HAP-1 (cell line): ENCODE measurements at regions not wholly inside any gene's neighbourhood (a gene's known extent, or its start where the extent isn't known, plus 50 kb on each side); places are given as distances from the start of the nearest gene placed in this dataset.

Experiments
- DNase-seq, 2 experiments: peaks; one replicate each; pipeline ENCODE4 v3.0.0-alpha.2; 2016 to 2020; ENCODE audit warnings: low spot score in 2 of 2
- H3K27me3 ChIP-seq: fragments of 250-450 bp; sonication (Bioruptor Pico); 2 replicates; pipeline ENCODE4 v1.5.1; 2020; ENCODE audit warnings: low read depth, mild to moderate bottlenecking, moderate library complexity
- H3K36me3 ChIP-seq: fragments of 250-450 bp; sonication (Bioruptor Pico); replicated peaks from 2 replicates; pipeline ENCODE4 v1.5.1; 2020; ENCODE audit warnings: mild to moderate bottlenecking
- H3K4me1 ChIP-seq: fragments of 250-450 bp; sonication (Bioruptor Pico); 2 replicates; pipeline ENCODE4 v1.5.1; 2020; ENCODE audit warnings: mild to moderate bottlenecking
- H3K4me3 ChIP-seq: fragments of 250-450 bp; sonication (Bioruptor Pico); 2 replicates; pipeline ENCODE4 v1.5.1; 2020; ENCODE audit warnings: mild to moderate bottlenecking, moderate library complexity
- H3K9me3 ChIP-seq: fragments of 250-450 bp; sonication (Bioruptor Pico); 2 replicates; pipeline ENCODE4 v1.5.1; 2020; ENCODE audit warnings: mild to moderate bottlenecking, moderate library complexity
- in situ Hi-C: fragments of 300-500 bp; cut with MboI; formaldehyde crosslinking; loops from 3 replicates; pipeline ENCODE4 v1.14.3; 2020; ENCODE audit warnings: low sequenced_read_pairs, inconsistent platforms, mixed read lengths

GRCh38 chr6:144725736-144726522 is 440.8 kb downstream of the UTRN start:
- DNase-seq, result peak; percentile 70 to 80
- Histone ChIP-seq H3K9me3 (no peaks in the 10 kb centered on the region), H3K27me3 (no peaks in the 10 kb centered on the region), H3K4me1 (peaks cover 20% of the 10 kb centered on the region), H3K36me3 (peaks cover 3% of the 10 kb centered on the region; the same call in 1 of the 2 replicates), H3K4me3 (no peak overlapping the region)
- in situ Hi-C loops, result no loop called here

- Histone ChIP-seq H3K27me3 (no peaks in the 10 kb centered on the region), H3K36me3 (peaks cover 24% of the 10 kb centered on the region), H3K4me3 (no peak overlapping the region), H3K4me1 (peaks cover 13% of the 10 kb centered on the region), H3K9me3 (no peaks in the 10 kb centered on the region)
- DNase-seq, result no peak
- in situ Hi-C loops, result no loop called here
These were observed 443.7 kb downstream of the UTRN start for GRCh38 chr6:144728804-144729203.

- H3K27me3 ChIP-seq, result no peaks in the 10 kb centered on the region
- H3K9me3 ChIP-seq, result no peaks in the 10 kb centered on the region
- peaks cover 27% of the 10 kb centered on the region for H3K36me3 ChIP-seq
- in situ Hi-C loops, result no loop called here
- no peak for DNase-seq
- peaks cover 13% of the 10 kb centered on the region for H3K4me1 ChIP-seq
- H3K4me3 ChIP-seq, result no peak overlapping the region
These were observed 444.4 kb downstream of the UTRN start for GRCh38 chr6:144729502-144729901.

GRCh38 chr6:144730088-144730645 is 445.0 kb downstream of the UTRN start:
- H3K27me3 ChIP-seq, result no peaks in the 10 kb centered on the region
- no peak overlapping the region for H3K4me3 ChIP-seq
- H3K36me3 ChIP-seq, result peaks cover 34% of the 10 kb centered on the region
- no peaks in the 10 kb centered on the region for H3K9me3 ChIP-seq
- H3K4me1 ChIP-seq, result peaks cover 13% of the 10 kb centered on the region
- in situ Hi-C loops, result no loop called here
- DNase-seq, result no peak

GRCh38 chr6:144731229-144731628 is 446.1 kb downstream of the UTRN start:
- Histone ChIP-seq H3K4me1 (peaks cover 9% of the 10 kb centered on the region), H3K27me3 (no peaks in the 10 kb centered on the region), H3K36me3 (peaks cover 44% of the 10 kb centered on the region), H3K4me3 (no peak overlapping the region), H3K9me3 (no peaks in the 10 kb centered on the region)
- in situ Hi-C loops, result no loop called here
- no peak for DNase-seq

- in situ Hi-C loops, result no loop called here
- no peak for DNase-seq
These were observed 451.6 kb downstream of the UTRN start for GRCh38 chr6:144736763-144737162.

GRCh38 chr6:144737998-144738397 is 452.9 kb downstream of the UTRN start:
- DNase-seq, result no peak
- H3K27me3 ChIP-seq, result no peaks in the 10 kb centered on the region
- no peak overlapping the region for H3K4me3 ChIP-seq
- H3K9me3 ChIP-seq, result no peaks in the 10 kb centered on the region
- no peaks in the 10 kb centered on the region; the same call in 1 of the 2 replicates for H3K4me1 ChIP-seq
- in situ Hi-C loops, result no loop called here
- peaks cover 28% of the 10 kb centered on the region for H3K36me3 ChIP-seq

More at GRCh38 chr6:144736763-144737162, 451.6 kb downstream of the UTRN start:
- no peak overlapping the region for H3K4me3 ChIP-seq
- no peaks in the 10 kb centered on the region for H3K9me3 ChIP-seq
- H3K4me1 ChIP-seq, result no peaks in the 10 kb centered on the region; the same call in 1 of the 2 replicates
- H3K27me3 ChIP-seq, result no peaks in the 10 kb centered on the region
- peaks cover 38% of the 10 kb centered on the region for H3K36me3 ChIP-seq

- in situ Hi-C loops, result no loop called here
- H3K4me1 ChIP-seq, result peaks cover 6% of the 10 kb centered on the region
- H3K27me3 ChIP-seq, result no peaks in the 10 kb centered on the region
- H3K4me3 ChIP-seq, result no peak overlapping the region
- no peaks in the 10 kb centered on the region for H3K9me3 ChIP-seq
- H3K36me3 ChIP-seq, result peaks cover 17% of the 10 kb centered on the region
- no peak for DNase-seq
These were observed 454.7 kb downstream of the UTRN start for GRCh38 chr6:144739873-144740272.

- in situ Hi-C loops, result no loop called here
- Histone ChIP-seq H3K4me3 (no peak overlapping the region), H3K36me3 (peaks cover under 1% of the 10 kb centered on the region; the same call in 1 of the 2 replicates), H3K4me1 (peaks cover 14% of the 10 kb centered on the region), H3K27me3 (no peaks in the 10 kb centered on the region), H3K9me3 (no peaks in the 10 kb centered on the region)
- no peak for DNase-seq
These were observed 456.5 kb downstream of the UTRN start for GRCh38 chr6:144741659-144742058.

GRCh38 chr6:144742779-144743178 is 457.6 kb downstream of the UTRN start:
- Histone ChIP-seq H3K4me3 (no peak overlapping the region), H3K4me1 (peaks cover 14% of the 10 kb centered on the region), H3K27me3 (no peaks in the 10 kb centered on the region), H3K36me3 (no peaks in the 10 kb centered on the region), H3K9me3 (no peaks in the 10 kb centered on the region)
- in situ Hi-C loops, result no loop called here
- no peak for DNase-seq

GRCh38 chr6:144744720-144745119 is 459.6 kb downstream of the UTRN start:
- no peaks in the 10 kb centered on the region for H3K9me3 ChIP-seq
- no peaks in the 10 kb centered on the region for H3K27me3 ChIP-seq
- H3K36me3 ChIP-seq, result peaks cover 15% of the 10 kb centered on the region
- in situ Hi-C loops, result no loop called here
- H3K4me3 ChIP-seq, result no peak overlapping the region
- no peak for DNase-seq
- peaks cover 14% of the 10 kb centered on the region for H3K4me1 ChIP-seq

- DNase-seq, result peak in 1 of 2 experiments; percentile 65
- in situ Hi-C loops, result no loop called here
- no peak overlapping the region for H3K4me3 ChIP-seq
- peaks cover 14% of the 10 kb centered on the region for H3K4me1 ChIP-seq
- peaks cover 18% of the 10 kb centered on the region for H3K36me3 ChIP-seq
- H3K9me3 ChIP-seq, result no peaks in the 10 kb centered on the region
- no peaks in the 10 kb centered on the region for H3K27me3 ChIP-seq
These were observed 460.3 kb downstream of the UTRN start for GRCh38 chr6:144745439-144745838.

GRCh38 chr6:144746902-144747469 is 461.9 kb downstream of the UTRN start:
- Histone ChIP-seq H3K4me3 (no peak overlapping the region), H3K27me3 (no peaks in the 10 kb centered on the region), H3K36me3 (peaks cover 29% of the 10 kb centered on the region), H3K4me1 (peaks cover 14% of the 10 kb centered on the region), H3K9me3 (no peaks in the 10 kb centered on the region)
- in situ Hi-C loops, result no loop called here
- DNase-seq, result no peak

- no peak for DNase-seq
- H3K9me3 ChIP-seq, result no peaks in the 10 kb centered on the region
- in situ Hi-C loops, result no loop called here
These were observed 464.1 kb downstream of the UTRN start for GRCh38 chr6:144749263-144749662.

More at GRCh38 chr6:144749263-144749662, 464.1 kb downstream of the UTRN start:
- Histone ChIP-seq H3K4me3 (no peak overlapping the region), H3K4me1 (peaks cover 14% of the 10 kb centered on the region), H3K27me3 (no peaks in the 10 kb centered on the region), H3K36me3 (peaks cover 35% of the 10 kb centered on the region)
